ENCODE measurements at regions not wholly inside any gene's neighbourhood (a gene's known extent, or its start where the extent isn't known, plus 50 kb on each side); places are given as distances from the start of the nearest gene placed in this dataset.
A peak's percentile ranks its signal among the peaks of the same experiment; 100 is the strongest.

DNA sequence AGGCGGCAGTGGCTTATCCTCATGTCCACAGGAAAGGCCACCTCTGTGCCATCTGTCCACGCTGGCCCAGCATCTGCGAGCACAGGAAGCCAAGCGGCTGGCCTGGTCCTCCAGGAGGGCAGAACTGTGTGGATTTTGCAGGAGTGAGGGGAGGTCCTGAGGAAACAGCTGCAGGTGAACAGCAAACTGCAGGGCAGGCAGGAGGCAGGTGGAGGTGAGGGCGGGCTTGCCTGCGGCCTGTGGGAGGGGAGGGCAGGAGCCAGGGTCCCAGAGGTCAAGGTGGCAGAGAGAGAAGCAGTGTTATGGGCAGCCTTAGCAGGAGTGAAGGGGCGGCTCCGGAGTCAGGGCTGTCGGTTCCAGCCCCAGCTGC lies 369.7 kb downstream of the SHANK2 start:
- peaks cover 1% of the 10 kb centered on the region for H3K27me3 Mint-ChIP-seq (ENCODE audit: low read depth)
- no peak overlapping the region for H2BK120ac ChIP-seq (ENCODE audit: low read depth, low read length, poor library complexity, severe bottlenecking)
- H3K9me3 ChIP-seq (ENCODE audit: control insufficient read depth, low read depth, low read length), result no peaks in the 10 kb centered on the region
- H2BK5ac ChIP-seq (ENCODE audit: insufficient read length, low read length), result no peak overlapping the region
- no peak overlapping the region for H2BK12ac ChIP-seq (ENCODE audit: insufficient read length, low read depth, low read length)
- H3K9ac ChIP-seq (ENCODE audit: extremely low read depth, insufficient read length, low read length), result no peak overlapping the region
- no peak for DNase-seq
- no peaks in the 10 kb centered on the region for H3K27me3 ChIP-seq (ENCODE audit: insufficient read depth, low read length)
- no peaks in the 10 kb centered on the region for H3K23me2 ChIP-seq (ENCODE audit: insufficient read length, low read depth, low read length, poor library complexity, severe bottlenecking)
- peaks cover 0 to 3% (median 0%) of the 10 kb centered on the region in 3 experiments; a peak in 2 of 7 replicates for H3K36me3 Mint-ChIP-seq (ENCODE audit: insufficient read depth in 1 of 3, low read depth in 3 of 3)
- H3K18ac ChIP-seq (ENCODE audit: insufficient read length, low read depth, low read length), result no peak overlapping the region
- H3K4me2 ChIP-seq (ENCODE audit: insufficient read depth, insufficient read length, low read length), result no peak overlapping the region
- WGBS (ENCODE audit: extremely low coverage, insufficient read length, low lambda C conversion rate), result no CpG with 5 or more reads among the region's 9 CpGs
- no peaks in the 10 kb centered on the region for H3K79me1 ChIP-seq (ENCODE audit: insufficient read depth, low read depth, low read length, poor library complexity, severe bottlenecking)
- H3K4ac ChIP-seq (ENCODE audit: low read depth, low read length), result no peak overlapping the region
- peaks cover 20 to 37% of the 10 kb centered on the region in 2 experiments for H3K4me1 Mint-ChIP-seq
- H3K79me2 ChIP-seq (ENCODE audit: insufficient read depth, low read length), result no peaks in the 10 kb centered on the region
- H4K8ac ChIP-seq (replicated peaks; ENCODE audit: insufficient read length, low read depth, low read length), result no peak overlapping the region
- no peak overlapping the region for H2AK5ac ChIP-seq (ENCODE audit: insufficient read length, low read length)
- H2BK15ac ChIP-seq (ENCODE audit: low read depth, low read length), result no peak overlapping the region
- no peak overlapping the region for H3K56ac ChIP-seq (ENCODE audit: insufficient read length, low read depth, low read length)
- H3K4me3 Mint-ChIP-seq, result no peak overlapping the region
- no peak overlapping the region for H3K27ac ChIP-seq (ENCODE audit: insufficient read length, low read depth, low read length)
- H3T11ph ChIP-seq (ENCODE audit: low read length), result no peak overlapping the region
- no peaks in the 10 kb centered on the region; the same call in 1 of the 2 replicates for H3K4me1 ChIP-seq (ENCODE audit: insufficient read depth, low read length)
- H4K5ac ChIP-seq (ENCODE audit: insufficient read length, low read depth, low read length), result no peak overlapping the region
- no peak overlapping the region for H2AFZ ChIP-seq (ENCODE audit: low read length)
- H3K14ac ChIP-seq (ENCODE audit: insufficient read depth, low read length), result no peak overlapping the region; the same call in 1 of the 2 replicates
- no peaks in the 10 kb centered on the region for H3K9me3 Mint-ChIP-seq
- H4K91ac ChIP-seq (ENCODE audit: insufficient read length, low read depth, low read length), result no peak overlapping the region
- no peak overlapping the region for H3K23ac ChIP-seq (ENCODE audit: insufficient read length, low read depth, low read length)
- TF ChIP-seq CTCF (conservative IDR thresholded peaks at IDR 0.05), result no peak
- no peak overlapping the region for H2BK20ac ChIP-seq (ENCODE audit: low read depth, low read length, poor library complexity, severe bottlenecking)
- H3K27ac Mint-ChIP-seq, result peak overlapping the region in 2 of 3 experiments; percentile 53 to 57; a peak in 2 of 7 replicates
- no peaks in the 10 kb centered on the region for H4K20me1 ChIP-seq (ENCODE audit: control insufficient read depth, insufficient read depth, insufficient read length)
